Stimulated activated CD4-positive, alpha-beta T cell treated with anti-CD3 and anti-CD28 coated beads, Interleukin-15, amount 100 ng/mL, for 24 hours (primary cell): ENCODE measurements at regions not wholly inside any gene's neighbourhood (a gene's known extent, or its start where the extent isn't known, plus 50 kb on each side); places are given as distances from the start of the nearest gene placed in this dataset.
"Not testable (repeated sequence)": the region's sequence is repeated elsewhere in the genome, so short reads cannot be mapped to it uniquely, and the experiment has no call there.

Experiments
- DNase-seq: peaks from one replicate; pipeline ENCODE4 v3.0.0-alpha.2; 2020

GRCh38 chr11:81246941-81247340 lies 1486.7 kb downstream of the FAM181B start:
- no peak for DNase-seq

- no peak for DNase-seq
These were observed 1487.9 kb downstream of the FAM181B start for GRCh38 chr11:81245791-81246190.

- no peak for DNase-seq
These were observed 1491.9 kb downstream of the FAM181B start for GRCh38 chr11:81241672-81242275.

GRCh38 chr11:81237139-81237538 lies 1496.5 kb downstream of the FAM181B start:
- no peak for DNase-seq

GRCh38 chr11:81227409-81227808 lies 1506.3 kb downstream of the FAM181B start:
- not testable (repeated sequence) for DNase-seq

GRCh38 chr11:81224396-81224795 lies 1509.3 kb downstream of the FAM181B start:
- no peak for DNase-seq

GRCh38 chr11:81222491-81222890 lies 1511.2 kb downstream of the FAM181B start:
- no peak for DNase-seq

GRCh38 chr11:81220146-81220895 lies 1513.3 kb downstream of the FAM181B start:
- no peak for DNase-seq

- no peak for DNase-seq
These were observed 1514.0 kb downstream of the FAM181B start for GRCh38 chr11:81219661-81220060.

GRCh38 chr11:81218440-81218839 lies 1515.2 kb downstream of the FAM181B start:
- no peak for DNase-seq

- no peak for DNase-seq
These were observed 1522.6 kb downstream of the FAM181B start for GRCh38 chr11:81211050-81211449.

- DNase-seq: no peak
These were observed 1526.1 kb downstream of the FAM181B start for GRCh38 chr11:81207421-81208054.

- DNase-seq: no peak
These were observed 1529.8 kb downstream of the FAM181B start for GRCh38 chr11:81203876-81204275.

- DNase-seq: no peak
These were observed 1536.3 kb downstream of the FAM181B start for GRCh38 chr11:81197396-81197795.

GRCh38 chr11:81192516-81192915 lies 1541.1 kb downstream of the FAM181B start:
- no peak for DNase-seq

GRCh38 chr11:81190546-81190945 lies 1543.1 kb downstream of the FAM181B start:
- no peak for DNase-seq

GRCh38 chr11:81187033-81187432 lies 1546.6 kb downstream of the FAM181B start:
- not testable (repeated sequence) for DNase-seq

GRCh38 chr11:81174646-81175330 lies 1558.9 kb downstream of the FAM181B start:
- no peak for DNase-seq

GRCh38 chr11:81165164-81165563 lies 1568.5 kb downstream of the FAM181B start:
- no peak for DNase-seq

- no peak for DNase-seq
These were observed 1573.8 kb downstream of the FAM181B start for GRCh38 chr11:81159900-81160299.

- DNase-seq: no peak
These were observed 1598.1 kb downstream of the FAM181B start for GRCh38 chr11:81135570-81135969.

- no peak for DNase-seq
These were observed 1604.0 kb downstream of the FAM181B start for GRCh38 chr11:81129618-81130017.

- DNase-seq: no peak
These were observed 1620.9 kb downstream of the FAM181B start for GRCh38 chr11:81112718-81113117.

- no peak for DNase-seq
These were observed 1629.6 kb downstream of the FAM181B start for GRCh38 chr11:81104051-81104450.
